GM21390 (cell line): ENCODE measurements at regions not wholly inside any gene's neighbourhood (a gene's known extent, or its start where the extent isn't known, plus 50 kb on each side); places are given as distances from the start of the nearest gene placed in this dataset.
"Not testable (repeated sequence)": the region's sequence is repeated elsewhere in the genome, so short reads cannot be mapped to it uniquely, and the experiment has no call there.

Experiments used
- ATAC-seq: cut with Tn5 transposase; IDR thresholded peaks from one replicate; pipeline ENCODE4 v1.9.1; 2021; ENCODE audit not compliant: unreplicated experiment

DNA sequence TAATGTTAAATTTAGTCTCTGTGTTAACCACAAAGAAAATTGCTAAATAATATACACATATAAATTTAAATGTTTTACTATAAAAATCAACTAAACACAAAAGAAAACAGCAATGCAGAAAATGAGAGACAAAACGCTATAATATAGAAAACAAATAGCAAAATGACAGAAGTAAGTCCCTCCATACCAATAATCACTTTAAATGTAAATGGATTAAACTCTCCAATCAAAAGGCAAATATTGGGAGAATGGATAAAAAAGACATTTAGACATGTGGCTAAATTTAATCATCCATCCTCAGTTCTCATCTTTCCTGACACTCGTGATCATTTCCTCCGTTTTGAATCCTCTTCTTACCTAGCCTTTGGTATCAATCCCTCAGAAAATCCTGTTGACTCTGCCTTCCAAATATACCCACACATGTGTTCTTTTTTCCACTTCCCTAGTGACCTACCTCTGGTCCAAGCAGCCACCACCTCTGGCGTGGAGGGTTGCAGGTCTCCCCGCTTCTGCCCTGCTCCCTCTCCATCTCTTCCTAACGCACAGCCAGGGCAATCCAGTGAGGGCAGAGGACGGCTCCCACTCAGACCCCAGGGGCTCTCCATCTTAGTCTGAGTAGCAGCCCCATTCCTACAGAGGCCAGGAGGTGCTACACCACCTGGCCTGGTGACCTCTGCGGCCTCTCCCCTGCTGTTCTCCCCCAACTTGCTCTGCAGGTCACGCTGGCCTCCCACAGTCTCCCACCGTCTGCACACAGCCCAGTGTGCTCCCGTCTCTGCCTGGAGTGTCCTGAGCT lies 149.2 kb downstream of the RNASET2 start:
- ATAC-seq: no peak

- no peak for ATAC-seq
Observed at GRCh38 chr6:166806217-166806838, 150.0 kb downstream of the RNASET2 start.

GRCh38 chr6:166803471-166803870 lies 152.9 kb downstream of the RNASET2 start:
- ATAC-seq: no peak

DNA sequence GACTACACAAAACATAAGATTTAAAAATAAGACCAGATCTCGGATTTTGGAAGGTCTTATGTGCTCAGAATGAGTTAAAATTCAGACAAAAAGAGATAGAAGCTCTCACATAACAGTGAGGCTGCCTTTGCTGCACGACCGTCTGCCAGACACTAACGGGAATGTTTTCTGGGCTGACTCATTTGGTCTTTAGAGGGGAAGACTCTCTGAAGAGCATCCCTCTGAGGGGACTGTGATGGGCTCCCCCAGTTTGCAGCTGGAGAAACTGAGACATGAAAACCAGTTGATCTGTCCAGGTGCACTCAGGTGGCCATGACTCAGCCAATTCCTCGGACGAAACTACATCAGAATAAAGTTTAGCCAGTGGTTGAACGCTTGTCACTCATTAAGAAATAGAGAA lies 153.9 kb downstream of the RNASET2 start:
- ATAC-seq: no peak

DNA sequence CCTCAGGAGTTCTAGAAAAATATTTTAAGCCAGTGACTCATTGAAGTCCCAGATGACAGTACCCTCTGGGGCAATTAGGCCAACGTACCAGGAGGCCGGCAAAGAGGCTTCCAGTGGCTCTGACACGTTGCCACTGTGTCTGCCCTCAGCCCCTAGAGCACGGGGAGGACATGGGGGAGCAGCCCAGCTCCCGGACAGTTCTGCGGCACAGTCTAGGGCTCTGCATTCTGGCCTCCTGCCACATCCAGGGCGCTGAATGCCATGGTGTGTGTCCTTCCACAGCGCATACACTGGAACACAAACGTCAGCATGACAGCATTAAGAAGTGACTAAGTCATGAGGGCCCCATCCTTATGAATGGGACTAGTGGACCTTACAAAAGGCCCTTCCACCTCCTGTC lies 156.2 kb downstream of the RNASET2 start:
- ATAC-seq: no peak

GRCh38 chr6:166798652-166799051 lies 157.7 kb downstream of the RNASET2 start:
- ATAC-seq: no peak

DNA sequence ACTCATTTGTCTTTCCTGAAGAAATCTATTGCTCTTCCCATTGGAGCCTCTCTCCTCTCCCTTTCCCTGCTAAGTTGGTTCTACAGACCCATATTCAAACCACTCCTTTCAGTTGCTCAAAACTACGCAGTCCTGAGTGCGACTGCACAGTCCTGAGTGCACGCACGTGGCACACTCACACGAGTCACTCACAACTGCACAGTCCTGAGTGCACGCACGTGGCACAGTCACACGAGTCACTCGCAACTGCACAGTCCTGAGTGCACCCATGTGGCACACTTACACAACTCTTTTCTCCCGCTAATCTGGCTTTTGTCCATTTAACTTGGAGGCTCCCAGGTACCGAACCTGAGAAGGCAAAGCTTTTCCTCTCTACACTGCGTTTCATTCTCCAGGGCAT lies 159.7 kb downstream of the RNASET2 start:
- no peak for ATAC-seq

GRCh38 chr6:166795879-166796278 lies 160.5 kb downstream of the RNASET2 start:
- ATAC-seq: no peak

DNA sequence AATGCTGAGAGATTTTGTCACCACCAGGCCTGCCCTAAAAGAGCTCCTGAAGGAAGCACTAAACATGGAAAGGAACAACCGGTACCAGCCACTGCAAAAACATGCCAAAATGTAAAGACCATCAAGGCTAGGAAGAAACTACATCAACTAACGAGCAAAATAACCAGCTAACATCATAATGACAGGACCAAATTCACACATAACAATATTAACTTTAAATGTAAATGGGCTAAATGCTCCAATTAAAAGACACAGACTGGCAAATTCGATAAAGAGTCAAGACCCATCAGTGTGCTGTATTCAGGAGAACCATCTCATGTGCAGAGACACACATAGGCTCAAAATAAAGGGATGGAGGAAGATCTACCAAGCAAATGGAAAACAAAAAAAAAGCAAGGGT lies 163.8 kb upstream of the RPS6KA2 start:
- not testable (repeated sequence) for ATAC-seq

DNA sequence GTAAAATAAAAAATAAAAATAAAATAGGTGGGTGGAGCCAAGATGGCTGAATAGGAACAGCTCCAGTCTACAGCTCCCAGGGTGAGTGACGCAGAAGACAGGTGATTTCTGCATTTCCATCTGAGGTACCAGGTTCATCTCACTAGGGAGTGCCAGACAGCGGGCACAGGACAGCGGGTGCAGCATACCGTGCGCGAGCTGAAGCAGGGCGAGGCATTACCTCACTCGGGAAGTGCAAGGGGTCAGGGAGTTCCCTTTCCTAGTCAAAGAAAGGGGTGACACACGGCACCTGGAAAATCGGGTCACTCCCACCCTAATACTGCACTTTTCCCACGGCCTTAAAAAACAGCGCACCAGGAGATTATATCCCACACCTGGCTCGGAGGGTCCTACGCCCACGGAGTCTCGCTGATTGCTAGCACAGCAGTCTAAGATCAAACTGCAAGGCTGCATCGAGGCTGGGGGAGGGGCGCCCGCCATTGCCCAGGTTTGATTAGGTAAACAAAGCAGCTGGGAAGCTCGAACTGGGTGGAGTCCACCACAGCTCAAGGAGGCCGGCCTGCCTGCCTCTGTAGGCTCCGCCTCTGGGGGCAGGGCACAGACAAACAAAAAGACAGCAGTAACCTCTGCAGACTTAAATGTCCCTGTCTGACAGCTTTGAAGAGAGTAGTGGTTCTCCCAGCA lies 161.9 kb upstream of the RPS6KA2 start:
- ATAC-seq: not testable (repeated sequence)

DNA sequence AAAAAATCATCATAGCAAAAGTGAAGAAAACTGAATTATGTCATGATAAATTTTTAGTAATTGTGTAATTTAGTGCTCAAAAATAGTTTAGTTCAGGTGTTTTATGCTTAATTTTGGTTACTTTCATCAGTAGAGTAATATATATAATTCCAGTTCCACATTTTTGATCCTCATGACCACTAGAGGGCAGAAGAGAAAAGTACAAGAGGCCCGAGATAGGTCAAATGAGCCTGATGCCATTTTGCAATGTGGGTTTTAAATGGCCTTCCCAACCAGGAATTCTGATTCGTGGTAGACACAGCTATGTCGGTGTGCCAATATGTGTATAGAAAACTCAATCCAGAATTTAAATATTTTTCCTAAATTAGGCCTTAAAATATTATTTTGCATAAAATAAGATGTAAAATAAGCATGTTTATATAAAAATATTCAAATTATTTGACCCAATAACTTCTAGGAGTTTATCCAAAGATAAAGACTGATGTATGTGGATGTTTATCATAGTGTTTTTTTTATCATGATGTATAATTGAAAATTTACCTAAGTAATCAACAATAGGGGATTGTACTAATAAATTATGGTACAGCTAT lies 159.7 kb upstream of the RPS6KA2 start:
- peak; percentile 53 for ATAC-seq

DNA sequence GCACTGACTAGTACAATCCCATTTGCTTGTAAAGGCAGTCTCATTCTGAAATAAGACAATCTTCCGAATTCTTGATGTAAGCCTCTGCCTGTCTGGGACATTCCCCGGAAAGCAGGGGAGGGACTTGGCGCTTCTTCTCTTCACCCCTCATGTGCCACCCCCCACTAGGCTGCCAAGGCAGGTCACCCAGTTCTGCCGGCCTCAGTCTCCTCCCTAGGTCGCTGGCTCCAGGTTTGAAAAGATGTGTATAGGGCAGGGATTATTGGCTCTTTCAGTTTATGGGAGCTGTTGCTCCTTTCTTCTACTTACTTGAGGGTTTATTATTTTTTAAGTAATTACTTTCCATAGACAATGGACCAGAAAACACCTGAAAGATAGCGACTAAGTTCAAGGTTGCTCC lies 158.1 kb upstream of the RPS6KA2 start:
- ATAC-seq: no peak

DNA sequence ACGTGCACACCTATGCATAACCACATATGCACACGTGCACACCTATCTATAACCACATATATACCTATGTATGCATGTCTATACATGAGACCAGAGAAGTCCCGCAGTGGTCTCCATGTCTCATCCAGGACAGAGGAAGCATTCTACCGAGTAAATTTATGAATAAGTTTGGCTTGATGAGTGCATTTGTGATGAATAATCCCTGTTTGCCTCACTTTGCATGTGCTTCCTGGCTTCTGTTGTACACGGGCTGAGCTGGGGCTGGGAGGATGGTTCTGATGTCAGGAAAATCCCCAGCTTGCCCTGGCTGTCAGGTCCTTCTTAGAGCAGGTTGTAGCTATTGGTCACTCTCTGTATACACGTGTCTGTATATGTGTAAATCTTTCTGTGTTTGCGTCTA lies 157.6 kb upstream of the RPS6KA2 start:
- no peak for ATAC-seq

GRCh38 chr6:166782520-166782919 lies 155.5 kb upstream of the RPS6KA2 start:
- no peak for ATAC-seq

- no peak for ATAC-seq
Observed at GRCh38 chr6:166781331-166781730, 154.3 kb upstream of the RPS6KA2 start.

- ATAC-seq: no peak
Observed at GRCh38 chr6:166779963-166780683, 153.1 kb upstream of the RPS6KA2 start.

DNA sequence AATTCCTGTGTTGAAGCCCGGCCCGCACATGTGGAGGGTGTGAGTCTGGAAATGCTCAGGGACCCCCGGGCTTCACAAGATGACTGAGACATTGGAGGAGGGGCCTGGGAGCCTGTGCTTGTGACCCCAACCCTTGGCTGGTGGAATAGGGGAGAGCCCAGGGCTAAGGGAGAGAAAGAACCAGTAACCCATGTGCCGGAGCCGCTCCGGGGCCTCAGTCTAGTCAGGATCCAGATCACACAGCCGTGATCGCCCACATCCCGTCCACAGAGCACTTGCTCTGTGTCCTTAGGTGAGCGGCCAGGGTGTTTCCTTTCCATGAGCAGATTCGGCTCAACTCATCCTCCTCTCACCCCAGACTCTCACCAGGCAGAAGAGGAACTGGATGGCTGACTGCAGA lies 152.3 kb upstream of the RPS6KA2 start:
- no peak for ATAC-seq

GRCh38 chr6:166778776-166779175 lies 151.7 kb upstream of the RPS6KA2 start:
- ATAC-seq: no peak

DNA sequence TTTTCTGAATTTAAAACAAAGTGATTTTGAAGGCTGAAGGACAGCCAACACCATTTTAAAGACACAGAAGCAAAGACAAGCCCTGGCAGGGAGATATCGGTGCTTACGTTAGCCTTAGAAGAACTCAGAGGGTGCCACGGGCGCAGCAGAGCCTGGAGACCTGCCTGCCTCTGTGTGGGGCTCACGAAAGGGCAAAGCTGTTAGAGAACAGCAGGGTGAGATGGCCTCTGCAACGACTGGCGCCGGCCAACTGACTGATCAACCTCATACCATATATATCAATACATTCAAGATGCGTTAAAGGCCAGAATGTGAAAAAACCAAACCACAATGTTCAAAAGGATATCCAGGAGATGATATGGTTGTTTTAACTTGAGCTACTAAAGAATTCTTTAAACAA lies 151.0 kb upstream of the RPS6KA2 start:
- no peak for ATAC-seq

DNA sequence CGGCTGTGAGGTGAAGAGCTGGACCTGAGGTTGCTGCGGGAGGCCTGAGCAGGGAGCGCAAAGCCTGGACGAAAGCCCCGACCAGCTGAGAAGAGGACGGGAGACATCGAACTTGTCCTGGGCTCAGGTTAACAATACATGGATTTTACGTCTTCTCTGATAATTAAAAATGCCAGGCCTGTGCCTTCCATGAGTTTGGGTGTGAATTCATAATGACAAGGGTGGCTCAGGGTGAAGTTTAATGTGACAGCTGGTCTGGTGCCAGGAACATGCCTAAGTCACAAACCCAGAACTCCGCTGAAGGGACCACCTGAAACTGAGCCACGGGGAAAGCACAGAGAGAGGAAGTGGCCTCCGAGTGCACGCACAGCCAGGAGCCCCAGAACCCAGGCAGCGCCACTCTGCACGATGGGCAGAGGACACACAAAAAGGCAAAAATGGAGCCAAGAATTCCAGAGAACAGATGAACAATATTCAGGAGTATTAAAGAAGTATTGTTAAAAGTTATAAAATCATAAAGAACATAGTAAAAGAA lies 150.1 kb upstream of the RPS6KA2 start:
- ATAC-seq: no peak

DNA sequence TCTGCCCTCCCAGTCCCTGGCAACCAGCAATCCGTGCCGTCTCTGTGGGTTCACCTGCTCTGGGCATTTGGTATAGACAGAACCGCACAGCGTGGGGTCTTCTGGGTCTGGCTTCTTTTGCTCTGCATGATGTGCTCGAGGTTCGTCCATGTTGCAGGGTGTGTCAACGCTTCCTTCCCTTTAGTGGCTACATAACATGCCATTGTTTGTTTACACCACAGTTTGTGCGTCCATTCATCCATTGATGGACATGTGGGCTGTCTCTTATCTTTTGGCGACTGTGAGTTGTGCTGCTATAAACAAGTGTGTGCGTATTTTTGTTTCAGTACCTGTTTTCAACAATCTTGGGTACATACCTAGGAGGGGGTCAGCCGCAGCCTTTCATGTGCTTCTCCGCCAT lies 149.5 kb upstream of the RPS6KA2 start:
- ATAC-seq: no peak
